ENCODE measurements at regions not wholly inside any gene's neighbourhood (a gene's known extent, or its start where the extent isn't known, plus 50 kb on each side); places are given as distances from the start of the nearest gene placed in this dataset.
"Not testable (repeated sequence)": the region's sequence is repeated elsewhere in the genome, so short reads cannot be mapped to it uniquely, and the experiment has no call there.

DNA sequence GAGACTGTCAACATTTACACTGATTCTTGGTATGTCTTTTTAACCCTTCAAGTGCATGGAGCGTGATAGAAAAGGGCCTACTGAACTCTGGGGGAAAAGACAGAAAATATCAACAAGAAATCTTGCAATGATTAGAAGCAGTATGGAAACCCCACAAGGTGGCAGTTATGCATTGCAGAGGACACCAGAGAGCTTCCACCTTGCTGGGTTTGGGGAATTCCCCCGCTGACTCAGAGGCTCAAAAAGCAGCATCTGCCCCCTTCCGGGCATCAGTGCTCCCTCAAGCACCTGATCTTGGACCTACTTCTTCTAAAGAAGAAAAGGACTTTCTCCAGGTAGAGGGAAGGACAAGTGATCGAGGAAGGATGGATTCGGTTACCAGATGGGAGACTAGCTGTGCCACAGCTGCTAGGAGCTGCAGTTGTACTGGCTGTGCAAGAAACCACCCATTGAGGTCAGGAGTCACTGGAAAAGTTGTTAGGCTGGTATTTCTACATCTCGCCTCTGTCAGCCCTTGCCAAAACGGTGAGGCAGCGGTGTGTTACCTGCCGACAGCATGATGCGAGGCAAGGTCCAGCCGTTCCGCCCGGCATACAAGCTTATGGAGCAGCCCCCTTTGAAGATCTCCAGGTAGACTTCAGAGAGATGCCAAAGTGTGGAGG is 102.8 kb upstream of the OSBPL11 start:
- intact Hi-C loops (cut with micrococcal nuclease); BruUV-seq (replicated peaks); H3K4me1 Mint-ChIP-seq (ENCODE audit: insufficient read depth, unreplicated experiment); H3K36me3 Mint-ChIP-seq (ENCODE audit: insufficient read depth, unreplicated experiment); H3K4me3 Mint-ChIP-seq (ENCODE audit: unreplicated experiment); H3K27ac Mint-ChIP-seq (ENCODE audit: low read depth, unreplicated experiment); H3K27me3 Mint-ChIP-seq (ENCODE audit: insufficient read depth, unreplicated experiment); POLR2A ChIA-PET; H3K9me3 Mint-ChIP-seq (ENCODE audit: unreplicated experiment): not testable (repeated sequence)
- TF ChIP-seq, protein P1, sequence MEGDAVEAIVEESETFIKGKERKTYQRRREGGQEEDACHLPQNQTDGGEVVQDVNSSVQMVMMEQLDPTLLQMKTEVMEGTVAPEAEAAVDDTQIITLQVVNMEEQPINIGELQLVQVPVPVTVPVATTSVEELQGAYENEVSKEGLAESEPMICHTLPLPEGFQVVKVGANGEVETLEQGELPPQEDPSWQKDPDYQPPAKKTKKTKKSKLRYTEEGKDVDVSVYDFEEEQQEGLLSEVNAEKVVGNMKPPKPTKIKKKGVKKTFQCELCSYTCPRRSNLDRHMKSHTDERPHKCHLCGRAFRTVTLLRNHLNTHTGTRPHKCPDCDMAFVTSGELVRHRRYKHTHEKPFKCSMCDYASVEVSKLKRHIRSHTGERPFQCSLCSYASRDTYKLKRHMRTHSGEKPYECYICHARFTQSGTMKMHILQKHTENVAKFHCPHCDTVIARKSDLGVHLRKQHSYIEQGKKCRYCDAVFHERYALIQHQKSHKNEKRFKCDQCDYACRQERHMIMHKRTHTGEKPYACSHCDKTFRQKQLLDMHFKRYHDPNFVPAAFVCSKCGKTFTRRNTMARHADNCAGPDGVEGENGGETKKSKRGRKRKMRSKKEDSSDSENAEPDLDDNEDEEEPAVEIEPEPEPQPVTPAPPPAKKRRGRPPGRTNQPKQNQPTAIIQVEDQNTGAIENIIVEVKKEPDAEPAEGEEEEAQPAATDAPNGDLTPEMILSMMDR (IDR thresholded peaks at IDR 0.05; ENCODE audit: unreplicated experiment): peak; percentile 28
- CTCF ChIA-PET: interaction anchor here (1.2 kb wide), 1 partner anchor 33 kb away, joined by 3 read pairs; no protein-coding TSS in a partner anchor
- peak; percentile 40 for DNase-seq (ENCODE audit: unreplicated experiment)

GRCh38 chr3:125715651-125716050 is 120.4 kb upstream of the OSBPL11 start:
- DNase-seq (ENCODE audit: unreplicated experiment): no peak
- BruUV-seq (replicated peaks): no TSS peak
- ChIA-PET CTCF (no interaction called here), POLR2A (no interaction called here)
- no peak overlapping the region for H3K4me3 Mint-ChIP-seq (ENCODE audit: unreplicated experiment)
- no peak overlapping the region for H3K27ac Mint-ChIP-seq (ENCODE audit: low read depth, unreplicated experiment)
- H3K27me3 Mint-ChIP-seq (ENCODE audit: insufficient read depth, unreplicated experiment): peaks cover 13% of the 10 kb centered on the region
- H3K9me3 Mint-ChIP-seq (ENCODE audit: unreplicated experiment): no peaks in the 10 kb centered on the region
- intact Hi-C loops (cut with micrococcal nuclease): no loop called here
- TF ChIP-seq, protein P1 (IDR thresholded peaks at IDR 0.05; ENCODE audit: unreplicated experiment): no peak
- no peaks in the 10 kb centered on the region for H3K4me1 Mint-ChIP-seq (ENCODE audit: insufficient read depth, unreplicated experiment)
- no peaks in the 10 kb centered on the region for H3K36me3 Mint-ChIP-seq (ENCODE audit: insufficient read depth, unreplicated experiment)

DNA sequence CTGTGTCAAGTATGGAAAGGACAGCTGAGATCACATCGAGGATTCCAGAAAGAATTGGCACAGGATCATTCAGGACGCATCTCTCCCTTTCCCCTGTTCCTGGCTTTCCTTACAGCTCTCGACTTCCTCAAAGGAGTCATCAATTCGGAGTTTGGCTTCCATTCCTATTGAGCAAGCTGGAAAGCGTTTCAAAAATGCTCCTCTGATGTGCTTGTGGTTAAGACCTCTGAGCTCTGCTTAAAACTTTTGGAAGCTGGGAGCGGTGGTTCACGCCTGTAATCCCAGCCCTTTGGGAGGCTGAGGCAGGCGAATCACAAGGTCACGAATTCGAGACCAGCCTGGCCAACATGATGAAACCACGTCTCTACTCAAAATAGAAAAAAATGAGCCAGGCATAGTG is 136.9 kb upstream of the OSBPL11 start:
- POLR2A ChIA-PET; H3K9me3 Mint-ChIP-seq (ENCODE audit: unreplicated experiment); BruUV-seq (replicated peaks); H3K4me3 Mint-ChIP-seq (ENCODE audit: unreplicated experiment); H3K36me3 Mint-ChIP-seq (ENCODE audit: insufficient read depth, unreplicated experiment); intact Hi-C loops (cut with micrococcal nuclease); H3K4me1 Mint-ChIP-seq (ENCODE audit: insufficient read depth, unreplicated experiment); H3K27ac Mint-ChIP-seq (ENCODE audit: low read depth, unreplicated experiment); CTCF ChIA-PET: not testable (repeated sequence)
- peak; percentile 11 for DNase-seq (ENCODE audit: unreplicated experiment)
- peaks cover 29% of the 10 kb centered on the region for H3K27me3 Mint-ChIP-seq (ENCODE audit: insufficient read depth, unreplicated experiment)

DNA sequence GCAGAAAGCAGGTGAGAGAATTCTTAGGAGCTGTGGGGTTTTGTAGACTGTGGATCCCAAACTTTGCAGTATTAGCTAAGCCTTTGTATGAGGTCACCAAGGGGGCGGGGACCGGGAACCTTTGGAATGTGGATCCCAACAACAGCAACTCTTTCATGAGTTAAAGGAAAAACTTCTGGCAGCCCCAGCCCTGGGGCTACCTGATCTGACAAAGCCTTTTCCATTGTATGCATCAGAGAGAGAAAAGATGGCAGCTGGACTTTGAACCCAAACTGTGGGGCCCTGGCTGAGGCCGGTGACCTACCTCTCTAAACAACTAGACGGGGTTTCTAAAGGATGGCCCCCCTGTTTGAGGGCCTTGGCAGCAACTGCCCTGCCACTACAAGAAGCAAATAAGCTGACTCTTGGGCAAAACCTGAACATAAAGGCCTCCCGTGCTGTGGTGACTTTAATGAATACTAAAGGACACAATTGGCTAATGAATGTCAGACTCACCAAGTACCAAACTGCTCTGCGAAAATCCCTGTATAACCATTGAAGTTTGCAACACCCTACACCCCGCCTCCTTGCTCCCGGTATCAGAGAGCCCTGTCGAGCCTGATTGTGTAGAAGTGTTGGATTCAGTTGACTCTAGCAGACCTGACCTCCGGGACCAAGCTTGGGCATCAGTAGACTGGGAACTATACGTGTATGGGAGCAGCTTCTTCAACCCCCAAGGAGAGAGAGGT is 146.9 kb upstream of the OSBPL11 start:
- intact Hi-C loops (cut with micrococcal nuclease); H3K9me3 Mint-ChIP-seq (ENCODE audit: unreplicated experiment); DNase-seq (ENCODE audit: unreplicated experiment); POLR2A ChIA-PET; H3K4me1 Mint-ChIP-seq (ENCODE audit: insufficient read depth, unreplicated experiment); H3K27me3 Mint-ChIP-seq (ENCODE audit: insufficient read depth, unreplicated experiment); H3K4me3 Mint-ChIP-seq (ENCODE audit: unreplicated experiment); H3K36me3 Mint-ChIP-seq (ENCODE audit: insufficient read depth, unreplicated experiment); H3K27ac Mint-ChIP-seq (ENCODE audit: low read depth, unreplicated experiment); BruUV-seq (replicated peaks): not testable (repeated sequence)
- CTCF ChIA-PET: interaction anchor here (0.6 kb wide), 1 partner anchor 17 kb away, joined by 4 read pairs; no protein-coding TSS in a partner anchor

DNA sequence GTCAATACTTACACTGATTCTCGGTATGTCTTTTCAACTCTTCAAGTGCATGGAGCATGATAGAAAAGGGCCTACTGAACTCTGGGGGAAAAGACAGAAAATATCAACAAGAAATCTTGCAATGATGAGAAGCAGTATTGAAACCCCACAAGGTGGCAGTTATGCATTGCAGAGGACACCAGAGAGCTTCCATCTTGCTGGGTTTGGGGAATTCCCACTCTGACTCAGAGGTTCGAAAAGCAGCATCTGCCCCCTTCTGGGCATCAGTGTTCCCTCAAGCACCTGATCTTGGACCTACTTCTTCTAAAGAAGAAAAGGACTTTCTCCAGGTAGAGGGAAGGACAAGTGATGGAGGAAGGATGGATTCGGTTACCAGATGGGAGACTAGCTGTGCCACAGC is 147.5 kb upstream of the OSBPL11 start:
- TF ChIP-seq, protein P1 (IDR thresholded peaks at IDR 0.05; ENCODE audit: unreplicated experiment): peak; percentile 13
- BruUV-seq (replicated peaks); intact Hi-C loops (cut with micrococcal nuclease); H3K4me1 Mint-ChIP-seq (ENCODE audit: insufficient read depth, unreplicated experiment); H3K27ac Mint-ChIP-seq (ENCODE audit: low read depth, unreplicated experiment); H3K27me3 Mint-ChIP-seq (ENCODE audit: insufficient read depth, unreplicated experiment); H3K9me3 Mint-ChIP-seq (ENCODE audit: unreplicated experiment); H3K36me3 Mint-ChIP-seq (ENCODE audit: insufficient read depth, unreplicated experiment); POLR2A ChIA-PET; H3K4me3 Mint-ChIP-seq (ENCODE audit: unreplicated experiment): not testable (repeated sequence)
- DNase-seq (ENCODE audit: unreplicated experiment): peak; percentile 68
- CTCF ChIA-PET: interaction anchor here (0.6 kb wide), 1 partner anchor 16 kb away, joined by 4 read pairs; no protein-coding TSS in a partner anchor

DNA sequence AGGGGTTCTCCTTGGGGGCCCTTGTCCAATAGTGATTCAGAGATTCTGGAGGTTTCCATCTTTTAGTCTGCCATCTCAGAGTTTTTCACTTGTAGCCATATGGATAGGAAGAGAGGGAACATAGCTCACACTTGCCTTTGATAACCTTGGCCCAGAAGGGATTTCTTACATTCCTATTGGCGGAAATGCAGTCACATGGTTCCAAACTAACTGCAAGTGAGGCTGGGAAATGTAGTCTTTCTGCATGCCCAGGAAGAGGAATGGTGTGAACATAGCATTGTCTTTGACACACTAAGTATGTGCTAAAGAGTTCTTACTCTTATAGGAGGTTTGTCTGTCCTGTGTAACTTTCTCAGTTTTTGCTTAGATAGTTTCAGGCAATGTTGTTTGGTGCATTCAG is 161.8 kb upstream of the OSBPL11 start:
- H3K4me1 Mint-ChIP-seq (ENCODE audit: insufficient read depth, unreplicated experiment); intact Hi-C loops (cut with micrococcal nuclease); H3K36me3 Mint-ChIP-seq (ENCODE audit: insufficient read depth, unreplicated experiment); BruUV-seq (replicated peaks); POLR2A ChIA-PET; H3K9me3 Mint-ChIP-seq (ENCODE audit: unreplicated experiment); H3K27ac Mint-ChIP-seq (ENCODE audit: low read depth, unreplicated experiment); H3K4me3 Mint-ChIP-seq (ENCODE audit: unreplicated experiment); CTCF ChIA-PET: not testable (repeated sequence)
- DNase-seq (ENCODE audit: unreplicated experiment): peak; percentile 5
- peaks cover 28% of the 10 kb centered on the region for H3K27me3 Mint-ChIP-seq (ENCODE audit: insufficient read depth, unreplicated experiment)

DNA sequence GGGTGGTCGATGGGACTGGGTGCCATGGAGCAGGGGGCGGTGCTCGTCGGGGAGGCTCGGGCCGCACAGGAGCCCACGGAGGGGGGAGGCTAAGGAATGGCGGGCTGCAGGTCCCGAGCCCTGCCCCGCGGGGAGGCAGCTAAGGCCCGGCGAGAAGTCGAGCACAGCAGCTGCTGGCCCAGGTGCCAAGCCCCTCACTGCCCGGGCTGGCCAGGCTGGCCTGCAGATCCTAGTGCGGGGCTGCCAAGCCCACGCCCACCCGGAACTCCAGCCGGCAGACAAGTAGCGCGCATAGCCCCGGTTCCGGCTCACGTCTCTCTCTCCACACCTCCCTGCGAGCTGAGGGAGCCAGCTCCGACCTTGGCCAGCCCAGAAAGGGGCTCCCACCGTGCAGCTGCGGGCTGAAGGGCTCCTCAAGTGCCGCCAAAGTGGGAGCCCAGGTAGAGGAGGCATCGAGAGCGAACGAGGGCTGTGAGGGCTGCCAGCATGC is 163.4 kb upstream of the OSBPL11 start:
- POLR2A ChIA-PET; H3K36me3 Mint-ChIP-seq (ENCODE audit: insufficient read depth, unreplicated experiment): not testable (repeated sequence)
- CTCF ChIA-PET: interaction anchor here (0.6 kb wide), 1 partner anchor 16 kb away, joined by 4 read pairs; no protein-coding TSS in a partner anchor

More for the DNA sequence above, 163.4 kb upstream of the OSBPL11 start:
- DNase-seq (ENCODE audit: unreplicated experiment); H3K27ac Mint-ChIP-seq (ENCODE audit: low read depth, unreplicated experiment); H3K9me3 Mint-ChIP-seq (ENCODE audit: unreplicated experiment); intact Hi-C loops (cut with micrococcal nuclease); BruUV-seq (replicated peaks); H3K4me3 Mint-ChIP-seq (ENCODE audit: unreplicated experiment); H3K4me1 Mint-ChIP-seq (ENCODE audit: insufficient read depth, unreplicated experiment): not testable (repeated sequence)
- peaks cover 35% of the 10 kb centered on the region for H3K27me3 Mint-ChIP-seq (ENCODE audit: insufficient read depth, unreplicated experiment)
